Chondrocyte (in vitro differentiated cells): ENCODE measurements at regions not wholly inside any gene's neighbourhood (a gene's known extent, or its start where the extent isn't known, plus 50 kb on each side); places are given as distances from the start of the nearest gene placed in this dataset.

Experiments
- DNase-seq: peaks from one replicate; pipeline ENCODE4 v3.0.0; 2021; ENCODE audit warnings: mixed read lengths, low spot score
- H3K27ac Mint-ChIP-seq: one replicate; pipeline ENCODE4 v1.8.0; 2021; ENCODE audit warnings: mild to moderate bottlenecking, moderate library complexity, mixed read lengths; ENCODE audit not compliant: unreplicated experiment
- H3K27me3 Mint-ChIP-seq: 2 replicates; pipeline ENCODE4 v1.8.0; 2021; ENCODE audit warnings: low read depth, mixed read lengths
- H3K36me3 Mint-ChIP-seq: 2 replicates; pipeline ENCODE4 v1.8.0; 2021; ENCODE audit warnings: low read depth, mixed read lengths
- H3K4me1 Mint-ChIP-seq: 2 replicates; pipeline ENCODE4 v1.8.0; 2021; ENCODE audit warnings: low read depth, mild to moderate bottlenecking, mixed read lengths
- H3K4me3 Mint-ChIP-seq: one replicate; pipeline ENCODE4 v1.8.0; 2021; ENCODE audit warnings: mild to moderate bottlenecking, moderate library complexity, mixed read lengths; ENCODE audit not compliant: unreplicated experiment
- H3K9me3 Mint-ChIP-seq: 2 replicates; pipeline ENCODE4 v1.8.0; 2021; ENCODE audit warnings: low read depth, mixed read lengths
- TF ChIP-seq, protein P1 (sequence below): fragments of 200-600 bp; sonication (generic); IDR thresholded peaks from 2 replicates; pipeline ENCODE4 v1.5.0; 2021; ENCODE audit warnings: antibody characterized with exemption, mild to moderate bottlenecking, moderate library complexity

DNA sequence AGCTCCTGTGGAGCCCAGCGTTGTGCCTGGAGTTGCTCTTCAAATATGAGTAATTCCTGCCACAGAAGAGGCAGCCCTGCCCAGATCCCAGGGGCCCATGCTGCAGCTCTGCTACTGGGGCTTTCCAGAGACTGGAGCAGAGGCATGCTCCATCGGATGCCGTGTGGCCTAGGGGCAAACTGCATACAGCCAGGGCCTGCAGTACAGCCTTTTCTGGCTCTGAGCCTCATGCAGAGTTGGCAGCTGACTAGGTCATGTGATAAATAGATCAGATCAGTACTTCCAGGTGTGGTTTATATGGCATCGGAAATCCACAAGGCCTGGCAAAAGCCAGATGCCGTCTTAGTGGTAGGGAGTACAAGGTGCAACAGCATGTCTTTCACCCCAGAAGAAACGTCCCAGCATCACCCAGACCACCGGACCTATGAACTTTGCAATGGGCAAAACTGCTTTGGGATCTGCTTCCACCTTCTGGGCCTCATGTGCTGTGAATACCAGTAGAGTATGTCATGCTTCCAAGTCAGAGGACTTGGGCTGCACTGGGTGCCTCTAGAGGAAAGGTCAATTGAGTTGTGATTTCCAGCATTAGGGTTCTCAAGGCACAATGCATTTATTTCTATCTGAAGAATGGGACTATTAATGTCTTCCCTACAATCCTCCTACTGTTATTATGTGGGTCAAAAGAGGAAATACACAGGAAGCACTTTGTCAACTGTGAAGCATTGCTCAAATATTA, 250.7 kb upstream of the ZNF32 start:
- no peak overlapping the region for H3K4me3 Mint-ChIP-seq
- H3K36me3 Mint-ChIP-seq = no peaks in the 10 kb centered on the region
- H3K4me1 Mint-ChIP-seq = peaks cover 13% of the 10 kb centered on the region
- DNase-seq = no peak
- TF ChIP-seq, protein P1, sequence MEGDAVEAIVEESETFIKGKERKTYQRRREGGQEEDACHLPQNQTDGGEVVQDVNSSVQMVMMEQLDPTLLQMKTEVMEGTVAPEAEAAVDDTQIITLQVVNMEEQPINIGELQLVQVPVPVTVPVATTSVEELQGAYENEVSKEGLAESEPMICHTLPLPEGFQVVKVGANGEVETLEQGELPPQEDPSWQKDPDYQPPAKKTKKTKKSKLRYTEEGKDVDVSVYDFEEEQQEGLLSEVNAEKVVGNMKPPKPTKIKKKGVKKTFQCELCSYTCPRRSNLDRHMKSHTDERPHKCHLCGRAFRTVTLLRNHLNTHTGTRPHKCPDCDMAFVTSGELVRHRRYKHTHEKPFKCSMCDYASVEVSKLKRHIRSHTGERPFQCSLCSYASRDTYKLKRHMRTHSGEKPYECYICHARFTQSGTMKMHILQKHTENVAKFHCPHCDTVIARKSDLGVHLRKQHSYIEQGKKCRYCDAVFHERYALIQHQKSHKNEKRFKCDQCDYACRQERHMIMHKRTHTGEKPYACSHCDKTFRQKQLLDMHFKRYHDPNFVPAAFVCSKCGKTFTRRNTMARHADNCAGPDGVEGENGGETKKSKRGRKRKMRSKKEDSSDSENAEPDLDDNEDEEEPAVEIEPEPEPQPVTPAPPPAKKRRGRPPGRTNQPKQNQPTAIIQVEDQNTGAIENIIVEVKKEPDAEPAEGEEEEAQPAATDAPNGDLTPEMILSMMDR = no peak
- H3K27me3 Mint-ChIP-seq = peaks cover 2% of the 10 kb centered on the region
- H3K9me3 Mint-ChIP-seq = no peaks in the 10 kb centered on the region
- no peak overlapping the region for H3K27ac Mint-ChIP-seq

DNA sequence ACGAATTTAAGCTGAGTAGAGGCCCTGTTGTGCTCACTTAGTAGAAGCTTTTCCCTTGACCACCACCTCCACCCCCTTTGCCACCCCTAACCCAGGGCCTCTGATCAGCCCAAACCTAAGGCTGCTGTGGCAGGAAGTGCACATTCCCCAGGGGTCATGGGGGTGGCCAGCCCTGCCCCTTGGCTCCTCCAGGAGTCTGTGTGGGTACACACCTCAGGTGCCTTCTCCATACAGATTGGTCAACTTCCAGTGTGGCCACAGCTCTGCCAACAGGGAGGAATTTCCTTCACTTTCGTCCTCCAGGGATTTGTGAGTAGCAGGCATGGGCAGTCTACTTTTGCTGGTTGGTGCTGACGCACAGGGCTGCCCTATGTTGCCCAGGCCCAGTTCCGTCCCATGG, 249.9 kb upstream of the ZNF32 start:
- Mint-ChIP-seq H3K27ac (no peak overlapping the region), H3K4me3 (no peak overlapping the region), H3K9me3 (no peaks in the 10 kb centered on the region), H3K4me1 (peaks cover 14% of the 10 kb centered on the region), H3K36me3 (no peaks in the 10 kb centered on the region), H3K27me3 (peaks cover 2% of the 10 kb centered on the region)
- TF ChIP-seq, protein P1 = no peak
- DNase-seq = no peak

DNA sequence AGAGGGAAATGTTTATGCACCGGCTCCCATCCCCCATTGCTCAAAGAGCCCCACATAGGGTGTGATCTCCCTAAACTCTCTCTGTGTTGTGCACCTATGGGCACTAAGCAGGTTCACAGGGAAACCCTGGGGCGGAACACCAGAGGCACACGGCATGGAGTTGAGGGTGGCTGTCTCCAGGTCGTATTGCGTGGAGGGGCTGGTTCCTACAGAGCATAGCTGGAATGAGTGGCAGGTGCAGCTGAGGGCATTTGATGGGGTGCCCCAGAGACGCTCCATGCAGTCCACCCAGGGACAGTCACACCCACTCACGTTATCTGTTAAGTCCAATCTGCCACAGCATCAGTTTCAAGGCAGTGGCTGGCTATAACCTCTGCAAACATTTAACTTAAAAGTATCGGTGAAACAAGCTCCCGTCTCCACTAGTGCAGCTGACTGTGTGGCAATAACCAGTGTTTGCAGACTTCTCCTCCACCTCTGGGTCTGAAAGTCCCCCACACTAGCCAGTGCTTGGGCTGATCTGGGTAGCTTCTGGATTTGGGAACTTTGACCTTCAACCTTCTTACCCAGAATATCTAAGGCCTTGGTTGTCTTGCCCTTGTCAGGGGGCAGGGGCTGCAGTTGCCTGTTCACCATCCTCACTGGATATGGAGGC, 249.2 kb upstream of the ZNF32 start:
- no peak for DNase-seq
- H3K27ac Mint-ChIP-seq = no peak overlapping the region
- H3K4me1 Mint-ChIP-seq = peaks cover 19% of the 10 kb centered on the region
- peaks cover 2% of the 10 kb centered on the region for H3K27me3 Mint-ChIP-seq
- TF ChIP-seq, protein P1 = no peak
- H3K4me3 Mint-ChIP-seq = no peak overlapping the region
- H3K36me3 Mint-ChIP-seq = no peaks in the 10 kb centered on the region
- no peaks in the 10 kb centered on the region for H3K9me3 Mint-ChIP-seq

DNA sequence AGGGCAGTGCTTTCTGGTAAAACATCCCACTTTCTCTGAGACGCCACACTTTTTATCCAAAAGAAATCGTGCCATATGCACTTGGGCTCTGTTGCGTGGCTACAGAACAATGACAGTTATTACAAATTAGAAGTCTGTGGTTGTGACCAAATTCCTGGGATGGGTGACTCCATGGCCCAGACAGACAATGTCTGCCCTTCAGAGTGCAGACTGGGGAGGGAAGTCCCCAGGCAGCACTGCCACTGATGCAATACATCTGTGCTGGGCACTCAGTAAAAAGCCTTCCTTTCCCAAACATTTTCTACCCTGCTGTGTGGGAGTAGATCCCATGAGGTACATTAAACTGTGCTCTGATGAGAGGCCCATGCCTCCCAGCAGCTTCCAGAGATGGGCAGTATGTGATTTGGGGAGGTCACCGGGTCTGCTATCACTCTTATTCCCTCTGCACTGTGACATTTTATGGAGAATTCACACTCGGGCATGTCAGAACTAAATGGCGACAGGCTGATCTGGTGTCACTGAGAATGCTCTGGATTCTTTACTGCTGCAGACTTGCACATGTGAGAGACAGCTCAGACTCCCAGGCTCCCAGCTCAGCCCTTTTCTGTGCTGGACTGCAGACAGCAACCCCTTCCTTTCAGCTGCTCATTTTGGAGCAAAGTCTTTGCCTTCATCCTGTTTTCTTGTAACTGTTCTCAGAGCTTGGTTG, 243.5 kb upstream of the ZNF32 start:
- TF ChIP-seq, protein P1 = no peak
- H3K27ac Mint-ChIP-seq = peak overlapping the region; percentile 91
- H3K4me3 Mint-ChIP-seq = no peak overlapping the region
- H3K36me3 Mint-ChIP-seq = no peaks in the 10 kb centered on the region
- peaks cover 63% of the 10 kb centered on the region for H3K4me1 Mint-ChIP-seq
- DNase-seq = no peak
- H3K27me3 Mint-ChIP-seq = no peaks in the 10 kb centered on the region
- H3K9me3 Mint-ChIP-seq = no peaks in the 10 kb centered on the region

DNA sequence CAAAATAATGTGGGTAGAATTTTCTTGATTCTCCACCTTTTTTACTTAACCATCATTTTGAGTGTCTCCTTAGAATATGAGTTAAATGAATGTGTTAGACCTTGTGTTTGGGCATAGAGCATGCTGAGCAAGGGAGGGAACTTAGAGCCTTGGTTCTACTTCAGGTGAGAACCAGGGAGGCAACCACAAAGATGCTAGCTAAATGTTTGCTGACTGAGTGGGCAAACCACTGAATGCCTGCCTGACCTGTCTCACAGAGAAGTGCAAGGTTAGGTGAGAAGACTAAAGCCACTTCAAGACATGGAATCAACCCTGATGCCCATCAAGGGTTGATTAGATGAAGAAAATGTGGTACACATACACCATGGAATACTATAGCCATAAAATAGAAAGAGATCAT, 242.6 kb upstream of the ZNF32 start:
- no peak overlapping the region for H3K27ac Mint-ChIP-seq
- H3K4me3 Mint-ChIP-seq = no peak overlapping the region
- H3K27me3 Mint-ChIP-seq = no peaks in the 10 kb centered on the region
- DNase-seq = no peak
- TF ChIP-seq, protein P1 = no peak
- no peaks in the 10 kb centered on the region for H3K9me3 Mint-ChIP-seq
- no peaks in the 10 kb centered on the region for H3K36me3 Mint-ChIP-seq
- H3K4me1 Mint-ChIP-seq = peaks cover 63% of the 10 kb centered on the region
